Activated CD4-positive, alpha-beta memory T cell treated with anti-CD3 and anti-CD28 coated beads, Interleukin-2, amount 10 ng/mL, durations not matched to agents 7 days and 5 days (primary cell): ENCODE measurements at regions not wholly inside any gene's neighbourhood (a gene's known extent, or its start where the extent isn't known, plus 50 kb on each side); places are given as distances from the start of the nearest gene placed in this dataset.
"Not testable (repeated sequence)": the region's sequence is repeated elsewhere in the genome, so short reads cannot be mapped to it uniquely, and the experiment has no call there.

Source experiments
- CTCF ChIA-PET: fragments of 350-600 bp; sonication (Branson Sonifier 250); formaldehyde crosslinking; loops from one replicate; lab custom pipeline; 2021; ENCODE audit warnings: antibody characterized with exemption, inconsistent platforms; lab: Charles Lee
- POLR2A ChIA-PET: fragments of 350-600 bp; sonication (Branson Sonifier 250); formaldehyde crosslinking; loops from one replicate; lab custom pipeline; 2021; ENCODE audit warnings: antibody characterized with exemption; lab: Charles Lee
- DNase-seq: peaks from one replicate; pipeline ENCODE4 v3.0.0-alpha.2; 2020
- H3K27ac Mint-ChIP-seq: one replicate; pipeline ENCODE4 v1.8.0; 2021; ENCODE audit warnings: mild to moderate bottlenecking, mixed read lengths
- H3K27me3 Mint-ChIP-seq: one replicate; pipeline ENCODE4 v1.8.0; 2021; ENCODE audit warnings: mixed read lengths
- H3K36me3 Mint-ChIP-seq: one replicate; pipeline ENCODE4 v1.8.0; 2021; ENCODE audit warnings: low read depth, mixed read lengths
- H3K4me1 Mint-ChIP-seq: one replicate; pipeline ENCODE4 v1.8.0; 2021; ENCODE audit warnings: mixed read lengths
- H3K4me3 Mint-ChIP-seq: one replicate; pipeline ENCODE4 v1.8.0; 2021; ENCODE audit warnings: mild to moderate bottlenecking, mixed read lengths
- H3K9me3 Mint-ChIP-seq: one replicate; pipeline ENCODE4 v1.8.0; 2021; ENCODE audit warnings: mixed read lengths

GRCh38 chr13:62110079-62110478, 694.4 kb upstream of the PCDH20 start:
- H3K36me3 Mint-ChIP-seq: no peaks in the 10 kb centered on the region
- no peak overlapping the region for H3K4me3 Mint-ChIP-seq
- CTCF ChIA-PET: no interaction called here

GRCh38 chr13:62104136-62104535, 688.5 kb upstream of the PCDH20 start:
- POLR2A ChIA-PET, H3K27me3 Mint-ChIP-seq, H3K4me3 Mint-ChIP-seq, H3K36me3 Mint-ChIP-seq, DNase-seq, H3K9me3 Mint-ChIP-seq, H3K27ac Mint-ChIP-seq, H3K4me1 Mint-ChIP-seq, CTCF ChIA-PET: not testable (repeated sequence)

More at GRCh38 chr13:62110079-62110478, 694.4 kb upstream of the PCDH20 start:
- peaks cover 3% of the 10 kb centered on the region for H3K9me3 Mint-ChIP-seq
- no peaks in the 10 kb centered on the region for H3K4me1 Mint-ChIP-seq
- no peak for DNase-seq
- no peak overlapping the region for H3K27ac Mint-ChIP-seq
- POLR2A ChIA-PET: no interaction called here
- no peaks in the 10 kb centered on the region for H3K27me3 Mint-ChIP-seq

- Mint-ChIP-seq H3K36me3 (no peaks in the 10 kb centered on the region), H3K4me1 (no peaks in the 10 kb centered on the region)
- CTCF ChIA-PET: no interaction called here
These were observed 681.0 kb upstream of the PCDH20 start for GRCh38 chr13:62096652-62097051.

DNA sequence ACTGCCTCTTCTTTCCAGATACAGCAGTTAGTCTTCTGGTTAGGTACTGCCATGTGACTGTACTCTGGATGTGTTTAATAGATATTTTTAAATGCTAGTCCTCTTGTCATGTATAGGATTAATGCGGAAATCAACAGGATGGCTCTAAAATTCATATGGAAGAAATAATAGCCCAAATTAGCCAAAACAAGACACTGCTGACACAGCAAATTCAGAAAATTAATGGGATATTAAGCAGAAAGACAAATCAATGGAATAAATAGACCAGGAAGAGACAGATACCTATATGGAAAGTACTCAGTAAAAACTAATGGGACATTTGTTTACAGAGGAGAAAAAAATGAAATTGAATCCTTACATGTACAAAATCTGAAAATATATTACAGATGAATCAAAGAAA, 679.3 kb upstream of the PCDH20 start:
- H3K36me3 Mint-ChIP-seq: no peaks in the 10 kb centered on the region
- no peaks in the 10 kb centered on the region for H3K4me1 Mint-ChIP-seq
- no peaks in the 10 kb centered on the region for H3K27me3 Mint-ChIP-seq
- no peak overlapping the region for H3K27ac Mint-ChIP-seq
- no peak overlapping the region for H3K4me3 Mint-ChIP-seq
- POLR2A ChIA-PET: no interaction called here
- no peak for DNase-seq
- CTCF ChIA-PET: no interaction called here
- H3K9me3 Mint-ChIP-seq: no peaks in the 10 kb centered on the region

More at GRCh38 chr13:62096652-62097051, 681.0 kb upstream of the PCDH20 start:
- no peak for DNase-seq
- H3K9me3 Mint-ChIP-seq: no peaks in the 10 kb centered on the region
- POLR2A ChIA-PET: no interaction called here
- no peak overlapping the region for H3K27ac Mint-ChIP-seq
- no peaks in the 10 kb centered on the region for H3K27me3 Mint-ChIP-seq
- H3K4me3 Mint-ChIP-seq: no peak overlapping the region

- H3K36me3 Mint-ChIP-seq: no peaks in the 10 kb centered on the region
- H3K4me3 Mint-ChIP-seq: no peak overlapping the region
- H3K27me3 Mint-ChIP-seq: no peaks in the 10 kb centered on the region
- ChIA-PET POLR2A (no interaction called here), CTCF (no interaction called here)
- DNase-seq: no peak
- H3K4me1 Mint-ChIP-seq: no peaks in the 10 kb centered on the region
- no peaks in the 10 kb centered on the region for H3K9me3 Mint-ChIP-seq
- no peak overlapping the region for H3K27ac Mint-ChIP-seq
These were observed 678.5 kb upstream of the PCDH20 start for GRCh38 chr13:62093984-62094780.

GRCh38 chr13:62092949-62093348, 677.3 kb upstream of the PCDH20 start:
- Mint-ChIP-seq H3K27me3 (no peaks in the 10 kb centered on the region), H3K9me3 (no peaks in the 10 kb centered on the region), H3K36me3 (no peaks in the 10 kb centered on the region), H3K27ac (no peak overlapping the region), H3K4me1 (no peaks in the 10 kb centered on the region), H3K4me3 (no peak overlapping the region)
- DNase-seq: no peak
- ChIA-PET POLR2A (no interaction called here), CTCF (no interaction called here)

GRCh38 chr13:62092536-62092935, 676.9 kb upstream of the PCDH20 start:
- no peak for DNase-seq
- H3K27ac Mint-ChIP-seq: no peak overlapping the region
- H3K9me3 Mint-ChIP-seq: no peaks in the 10 kb centered on the region
- ChIA-PET CTCF (no interaction called here), POLR2A (no interaction called here)
- no peaks in the 10 kb centered on the region for H3K27me3 Mint-ChIP-seq
- H3K4me1 Mint-ChIP-seq: no peaks in the 10 kb centered on the region
- H3K4me3 Mint-ChIP-seq: no peak overlapping the region
- H3K36me3 Mint-ChIP-seq: no peaks in the 10 kb centered on the region

GRCh38 chr13:62088165-62088564, 672.5 kb upstream of the PCDH20 start:
- ChIA-PET POLR2A (no interaction called here), CTCF (no interaction called here)
- no peak for DNase-seq
- Mint-ChIP-seq H3K9me3 (no peaks in the 10 kb centered on the region), H3K27ac (no peak overlapping the region), H3K4me3 (no peak overlapping the region), H3K27me3 (no peaks in the 10 kb centered on the region), H3K4me1 (no peaks in the 10 kb centered on the region), H3K36me3 (no peaks in the 10 kb centered on the region)

GRCh38 chr13:62087124-62087523, 671.5 kb upstream of the PCDH20 start:
- Mint-ChIP-seq H3K4me3 (no peak overlapping the region), H3K4me1 (no peaks in the 10 kb centered on the region), H3K36me3 (no peaks in the 10 kb centered on the region), H3K9me3 (no peaks in the 10 kb centered on the region), H3K27ac (no peak overlapping the region), H3K27me3 (no peaks in the 10 kb centered on the region)
- ChIA-PET CTCF (no interaction called here), POLR2A (no interaction called here)
- DNase-seq: no peak

- Mint-ChIP-seq H3K9me3 (no peaks in the 10 kb centered on the region), H3K36me3 (no peaks in the 10 kb centered on the region), H3K4me3 (no peak overlapping the region), H3K4me1 (no peaks in the 10 kb centered on the region), H3K27ac (no peak overlapping the region), H3K27me3 (no peaks in the 10 kb centered on the region)
- ChIA-PET CTCF (no interaction called here), POLR2A (no interaction called here)
- DNase-seq: no peak
These were observed 669.9 kb upstream of the PCDH20 start for GRCh38 chr13:62085337-62086229.

DNA sequence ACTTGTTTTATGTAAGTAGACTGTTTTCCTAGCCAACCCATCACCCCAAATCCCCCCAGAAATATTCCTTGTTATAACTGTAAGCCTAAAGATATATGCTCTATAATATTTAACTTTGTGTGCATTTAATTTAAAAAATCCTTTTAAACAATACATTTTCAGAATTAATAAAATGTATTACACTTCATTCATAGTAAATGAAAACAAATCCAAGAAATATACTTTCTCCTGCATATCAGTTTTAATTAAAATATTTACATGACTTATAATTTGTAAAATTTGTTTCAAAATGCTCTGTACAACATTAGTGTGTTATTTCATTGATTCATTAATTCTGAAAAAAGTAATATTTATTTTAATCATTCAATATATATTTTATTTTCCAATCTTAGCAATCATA, 669.1 kb upstream of the PCDH20 start:
- Mint-ChIP-seq H3K36me3 (no peaks in the 10 kb centered on the region), H3K27ac (no peak overlapping the region), H3K4me1 (no peaks in the 10 kb centered on the region), H3K9me3 (no peaks in the 10 kb centered on the region), H3K27me3 (no peaks in the 10 kb centered on the region), H3K4me3 (no peak overlapping the region)
- POLR2A ChIA-PET: no interaction called here
- CTCF ChIA-PET: no interaction called here
- DNase-seq: no peak

DNA sequence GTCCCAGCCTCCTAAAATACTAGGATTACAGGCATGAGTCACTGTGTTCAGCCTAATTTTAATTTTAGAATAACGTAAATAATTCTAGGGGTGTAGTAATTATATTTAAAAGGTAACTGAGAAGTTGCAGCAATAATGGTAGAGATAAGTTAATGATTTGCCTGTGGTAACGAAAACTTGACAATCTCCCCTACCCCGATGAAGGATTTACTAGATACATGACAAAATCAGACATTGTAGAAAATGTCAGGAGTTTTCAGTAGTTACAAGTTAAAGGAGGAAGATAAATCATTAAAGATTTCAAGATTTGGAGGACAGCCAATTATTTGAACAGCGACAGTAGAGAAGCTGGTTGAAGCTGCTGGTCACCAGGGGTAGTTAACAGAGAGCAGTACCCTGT, 652.2 kb upstream of the PCDH20 start:
- ChIA-PET CTCF (no interaction called here), POLR2A (no interaction called here)
- H3K4me3 Mint-ChIP-seq: no peak overlapping the region
- H3K27me3 Mint-ChIP-seq: no peaks in the 10 kb centered on the region
- H3K36me3 Mint-ChIP-seq: no peaks in the 10 kb centered on the region
- DNase-seq: no peak
- H3K9me3 Mint-ChIP-seq: peaks cover 6% of the 10 kb centered on the region
- H3K4me1 Mint-ChIP-seq: no peaks in the 10 kb centered on the region
- no peak overlapping the region for H3K27ac Mint-ChIP-seq

- no peak for DNase-seq
- Mint-ChIP-seq H3K4me3 (no peak overlapping the region), H3K27ac (no peak overlapping the region), H3K9me3 (peaks cover 6% of the 10 kb centered on the region), H3K27me3 (no peaks in the 10 kb centered on the region), H3K36me3 (no peaks in the 10 kb centered on the region), H3K4me1 (no peaks in the 10 kb centered on the region)
- ChIA-PET POLR2A (no interaction called here), CTCF (no interaction called here)
These were observed 649.4 kb upstream of the PCDH20 start for GRCh38 chr13:62065016-62065415.
